HFFc6 (cell line): ENCODE measurements at regions not wholly inside any gene's neighbourhood (a gene's known extent, or its start where the extent isn't known, plus 50 kb on each side); places are given as distances from the start of the nearest gene placed in this dataset.

ENCODE experiments used
- DNase-seq: peaks from one replicate; pipeline ENCODE4 v3.0.0-alpha.2; 2018
- H3K27ac Mint-ChIP-seq: 2 replicates; pipeline ENCODE4 v1.8.0; 2020; ENCODE audit warnings: mild to moderate bottlenecking, mixed read lengths
- H3K27me3 Mint-ChIP-seq: 2 replicates; pipeline ENCODE4 v1.8.0; 2021; ENCODE audit warnings: mild to moderate bottlenecking, moderate library complexity, mixed read lengths; ENCODE audit not compliant: insufficient read depth
- H3K36me3 Mint-ChIP-seq: 2 replicates; pipeline ENCODE4 v1.8.0; 2021; ENCODE audit warnings: low read depth, mixed read lengths
- H3K4me1 Mint-ChIP-seq: 2 replicates; pipeline ENCODE4 v1.8.0; 2020; ENCODE audit warnings: low read depth, mixed read lengths
- H3K4me3 Mint-ChIP-seq: 2 replicates; pipeline ENCODE4 v1.8.0; 2020; ENCODE audit warnings: mild to moderate bottlenecking, moderate library complexity, mixed read lengths
- H3K9me3 Mint-ChIP-seq: 2 replicates; pipeline ENCODE4 v1.8.0; 2020; ENCODE audit warnings: mild to moderate bottlenecking, mixed read lengths
- TF ChIP-seq, protein P1 (sequence below): fragments of 200-600 bp; sonication (generic); IDR thresholded peaks from 2 replicates; pipeline ENCODE4 v1.5.0; 2021; ENCODE audit warnings: antibody characterized with exemption, mild to moderate bottlenecking

DNA sequence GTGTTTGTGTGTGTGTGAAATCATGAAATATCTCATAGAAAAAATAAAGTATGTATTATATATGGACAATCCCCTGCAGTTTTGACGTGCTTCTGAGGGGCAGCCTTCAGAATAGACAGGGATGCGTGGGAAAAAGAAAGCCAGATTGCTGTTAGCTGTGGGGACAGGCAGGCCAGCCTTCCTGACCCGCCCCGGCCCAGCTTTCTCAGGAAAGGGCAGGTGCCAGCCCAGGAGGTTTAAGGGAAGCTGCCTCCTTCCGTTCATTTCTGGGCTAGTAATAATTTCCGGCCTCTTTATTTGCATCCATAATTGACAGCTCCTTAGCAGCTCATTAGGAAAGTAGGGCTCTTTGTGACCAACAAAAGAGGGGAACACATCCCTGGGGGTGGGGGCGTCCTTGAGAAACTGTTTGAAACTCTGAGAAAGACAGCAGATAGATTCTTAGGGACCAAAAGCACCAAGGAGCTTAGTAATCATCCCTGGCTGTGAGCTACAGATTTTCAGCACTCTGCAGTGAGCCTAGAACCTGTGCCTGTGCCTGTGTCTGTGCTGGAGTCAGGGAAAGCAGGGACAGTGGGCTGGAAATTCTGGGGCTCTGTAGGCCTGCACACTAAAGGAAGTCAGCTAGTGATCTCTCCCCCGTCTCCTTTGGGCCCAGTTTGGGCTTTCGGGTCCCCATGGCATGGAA is 632.9 kb upstream of the CADM1 start:
- no peak overlapping the region for H3K27ac Mint-ChIP-seq
- no peak overlapping the region for H3K4me3 Mint-ChIP-seq
- no peak for DNase-seq
- H3K36me3 Mint-ChIP-seq: no peaks in the 10 kb centered on the region
- TF ChIP-seq, protein P1, sequence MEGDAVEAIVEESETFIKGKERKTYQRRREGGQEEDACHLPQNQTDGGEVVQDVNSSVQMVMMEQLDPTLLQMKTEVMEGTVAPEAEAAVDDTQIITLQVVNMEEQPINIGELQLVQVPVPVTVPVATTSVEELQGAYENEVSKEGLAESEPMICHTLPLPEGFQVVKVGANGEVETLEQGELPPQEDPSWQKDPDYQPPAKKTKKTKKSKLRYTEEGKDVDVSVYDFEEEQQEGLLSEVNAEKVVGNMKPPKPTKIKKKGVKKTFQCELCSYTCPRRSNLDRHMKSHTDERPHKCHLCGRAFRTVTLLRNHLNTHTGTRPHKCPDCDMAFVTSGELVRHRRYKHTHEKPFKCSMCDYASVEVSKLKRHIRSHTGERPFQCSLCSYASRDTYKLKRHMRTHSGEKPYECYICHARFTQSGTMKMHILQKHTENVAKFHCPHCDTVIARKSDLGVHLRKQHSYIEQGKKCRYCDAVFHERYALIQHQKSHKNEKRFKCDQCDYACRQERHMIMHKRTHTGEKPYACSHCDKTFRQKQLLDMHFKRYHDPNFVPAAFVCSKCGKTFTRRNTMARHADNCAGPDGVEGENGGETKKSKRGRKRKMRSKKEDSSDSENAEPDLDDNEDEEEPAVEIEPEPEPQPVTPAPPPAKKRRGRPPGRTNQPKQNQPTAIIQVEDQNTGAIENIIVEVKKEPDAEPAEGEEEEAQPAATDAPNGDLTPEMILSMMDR: no peak
- H3K27me3 Mint-ChIP-seq: no peaks in the 10 kb centered on the region
- H3K9me3 Mint-ChIP-seq: peaks cover 44% of the 10 kb centered on the region
- H3K4me1 Mint-ChIP-seq: no peaks in the 10 kb centered on the region

DNA sequence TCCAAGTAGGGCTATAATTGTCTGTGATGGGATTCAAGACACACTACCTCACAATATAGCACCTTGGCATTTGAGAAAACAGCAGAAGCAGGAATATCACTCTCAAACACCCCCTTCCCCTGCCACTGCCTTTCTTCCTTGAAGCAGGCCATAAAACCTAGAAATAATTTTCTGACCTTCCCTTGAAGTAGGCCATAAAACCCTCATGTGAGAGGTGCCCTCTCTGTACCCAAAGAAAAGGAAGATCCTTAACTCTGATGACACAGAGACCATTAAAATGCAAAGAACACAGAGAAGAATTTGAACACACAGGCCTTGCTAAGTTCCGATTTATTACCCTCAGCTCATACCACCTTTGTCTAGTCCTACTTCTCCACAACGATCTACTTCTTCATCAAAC is 631.7 kb upstream of the CADM1 start:
- Mint-ChIP-seq H3K9me3 (peaks cover 43% of the 10 kb centered on the region), H3K27me3 (no peaks in the 10 kb centered on the region; the same call in 1 of the 2 replicates), H3K4me1 (no peaks in the 10 kb centered on the region), H3K4me3 (no peak overlapping the region), H3K36me3 (no peaks in the 10 kb centered on the region), H3K27ac (no peak overlapping the region)
- no peak for DNase-seq
- TF ChIP-seq, protein P1: no peak

DNA sequence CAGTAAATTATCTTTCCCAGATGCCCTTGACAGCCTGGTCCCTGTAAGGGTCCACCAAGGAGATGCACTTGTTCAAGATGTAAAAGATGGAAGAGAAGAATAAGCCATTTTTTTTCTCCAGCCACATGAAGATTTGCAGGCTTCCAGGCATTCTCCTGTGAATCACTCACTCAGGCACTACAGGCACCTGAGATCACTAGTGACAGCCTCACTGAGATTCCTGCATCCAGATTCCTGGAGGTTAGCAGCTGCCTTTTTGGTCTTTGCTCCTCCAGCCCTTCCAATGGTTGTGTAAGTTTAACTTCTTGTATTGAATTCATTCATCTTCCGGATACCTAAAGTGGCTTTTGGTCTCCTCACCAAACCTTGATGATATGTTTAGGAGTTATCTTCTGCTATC is 630.2 kb upstream of the CADM1 start:
- no peaks in the 10 kb centered on the region for H3K36me3 Mint-ChIP-seq

DNA sequence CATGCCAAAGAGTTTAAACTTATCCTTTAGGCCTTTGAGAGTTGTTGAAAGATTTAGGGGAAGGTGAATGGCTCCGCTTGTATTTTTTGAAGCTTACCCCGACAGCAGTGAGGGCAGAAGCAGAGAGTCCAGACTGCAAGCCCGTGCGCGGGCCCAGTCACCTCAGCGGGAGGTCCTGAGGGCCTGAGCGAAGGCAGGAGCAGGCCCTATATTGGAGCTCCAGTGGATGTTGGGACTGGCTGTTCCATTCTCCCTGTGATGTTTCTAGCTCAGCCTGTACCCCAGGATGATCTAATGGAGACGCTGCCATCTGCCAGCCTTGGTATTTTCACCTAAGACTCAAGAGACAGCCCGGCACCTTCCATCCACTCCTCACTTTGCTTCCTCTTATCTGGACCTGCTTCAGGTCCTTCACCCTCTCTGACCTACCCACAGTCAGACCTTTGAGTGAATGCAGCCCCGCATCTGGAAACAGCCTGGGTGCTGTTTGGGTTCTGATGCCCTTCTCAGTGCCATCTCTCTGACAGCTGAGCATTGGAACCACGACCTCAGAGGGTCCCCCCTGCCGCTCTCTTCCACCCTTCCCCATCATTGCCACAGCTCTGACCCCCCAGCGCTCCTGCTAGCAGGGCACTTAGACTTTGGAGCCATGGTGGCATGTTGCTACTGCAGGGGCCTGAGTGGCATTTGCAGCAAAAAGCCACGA is 628.2 kb upstream of the CADM1 start:
- Mint-ChIP-seq H3K27me3 (no peaks in the 10 kb centered on the region; the same call in 1 of the 2 replicates), H3K4me3 (no peak overlapping the region), H3K36me3 (peaks cover under 1% of the 10 kb centered on the region; the same call in 1 of the 2 replicates), H3K4me1 (no peaks in the 10 kb centered on the region), H3K9me3 (peaks cover 36% of the 10 kb centered on the region), H3K27ac (no peak overlapping the region)
- DNase-seq: no peak
- TF ChIP-seq, protein P1: no peak

More for the DNA sequence above, 630.2 kb upstream of the CADM1 start:
- no peaks in the 10 kb centered on the region for H3K4me1 Mint-ChIP-seq
- no peak overlapping the region for H3K27ac Mint-ChIP-seq
- TF ChIP-seq, protein P1: no peak
- H3K9me3 Mint-ChIP-seq: peaks cover 39% of the 10 kb centered on the region
- H3K27me3 Mint-ChIP-seq: no peaks in the 10 kb centered on the region; the same call in 1 of the 2 replicates
- no peak for DNase-seq
- H3K4me3 Mint-ChIP-seq: no peak overlapping the region

DNA sequence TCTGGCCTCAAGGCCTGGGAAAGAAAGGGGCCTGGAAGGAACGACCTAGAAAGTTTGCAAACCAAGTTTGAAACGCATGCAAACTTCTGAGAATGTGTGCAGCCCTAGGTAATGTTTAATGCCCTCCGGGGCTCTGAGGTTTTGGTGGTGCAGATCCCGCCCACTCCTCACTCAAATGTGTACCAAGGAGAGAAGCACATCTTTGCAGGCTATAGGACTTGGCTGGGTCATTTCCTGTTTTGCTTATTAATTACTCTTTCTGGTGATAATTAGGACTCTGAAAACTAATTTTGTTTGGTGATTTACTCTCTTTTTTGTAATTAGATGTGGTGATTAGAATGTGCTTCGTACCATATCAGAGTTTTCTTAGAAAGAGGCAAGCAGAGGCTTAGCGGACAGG is 625.9 kb upstream of the CADM1 start:
- Mint-ChIP-seq H3K27me3 (no peaks in the 10 kb centered on the region; the same call in 1 of the 2 replicates), H3K27ac (no peak overlapping the region), H3K4me1 (no peaks in the 10 kb centered on the region), H3K9me3 (peaks cover 49% of the 10 kb centered on the region), H3K4me3 (no peak overlapping the region), H3K36me3 (peaks cover 5% of the 10 kb centered on the region; the same call in 1 of the 2 replicates)
- DNase-seq: no peak
- TF ChIP-seq, protein P1: no peak
